ENCODE measurements at regions not wholly inside any gene's neighbourhood (a gene's known extent, or its start where the extent isn't known, plus 50 kb on each side); places are given as distances from the start of the nearest gene placed in this dataset.
A peak's percentile ranks its signal among the peaks of the same experiment; 100 is the strongest.

DNA sequence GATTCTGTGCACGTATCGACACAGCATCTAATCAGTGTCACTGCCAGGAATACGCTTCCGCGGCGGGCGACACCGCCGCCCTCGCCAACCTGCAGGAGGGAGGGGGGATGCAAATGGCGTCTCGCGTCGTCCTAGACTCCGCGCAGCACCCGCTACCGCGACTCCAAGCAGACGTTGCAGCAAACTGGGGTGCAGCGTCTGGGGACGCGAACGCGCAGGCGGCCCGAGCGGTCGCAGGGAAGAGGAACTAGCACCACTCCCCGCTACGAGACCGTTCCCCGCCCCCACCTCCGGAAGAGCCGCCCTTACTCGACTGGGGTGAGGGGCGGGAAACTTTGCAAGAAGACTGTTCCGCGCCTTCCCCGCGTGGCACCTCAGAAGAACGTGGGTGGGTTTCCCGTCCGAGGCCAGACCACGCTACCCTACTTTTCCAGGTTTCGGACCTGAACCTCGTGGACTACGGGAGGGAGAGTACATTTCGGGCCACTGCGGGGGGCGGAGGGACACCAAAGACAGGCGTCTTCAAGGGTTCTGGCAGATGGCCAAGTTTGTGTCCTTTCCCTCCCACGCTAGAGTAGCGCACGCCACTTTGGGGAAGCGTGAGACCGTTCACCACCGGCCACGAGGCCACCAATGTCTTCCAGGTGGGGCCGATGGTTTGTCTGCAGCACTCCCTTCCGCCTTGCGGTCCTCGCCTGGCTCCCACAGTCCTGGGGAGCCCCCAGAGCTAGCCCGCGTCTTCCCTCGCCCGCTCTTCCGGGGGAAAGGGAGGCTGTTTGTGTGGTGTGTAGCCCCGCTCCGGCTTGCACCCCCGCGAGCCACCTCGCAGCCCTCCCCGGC, 78.0 kb upstream of the BCOR start:
- peak; percentile 63 for DNase-seq

DNA sequence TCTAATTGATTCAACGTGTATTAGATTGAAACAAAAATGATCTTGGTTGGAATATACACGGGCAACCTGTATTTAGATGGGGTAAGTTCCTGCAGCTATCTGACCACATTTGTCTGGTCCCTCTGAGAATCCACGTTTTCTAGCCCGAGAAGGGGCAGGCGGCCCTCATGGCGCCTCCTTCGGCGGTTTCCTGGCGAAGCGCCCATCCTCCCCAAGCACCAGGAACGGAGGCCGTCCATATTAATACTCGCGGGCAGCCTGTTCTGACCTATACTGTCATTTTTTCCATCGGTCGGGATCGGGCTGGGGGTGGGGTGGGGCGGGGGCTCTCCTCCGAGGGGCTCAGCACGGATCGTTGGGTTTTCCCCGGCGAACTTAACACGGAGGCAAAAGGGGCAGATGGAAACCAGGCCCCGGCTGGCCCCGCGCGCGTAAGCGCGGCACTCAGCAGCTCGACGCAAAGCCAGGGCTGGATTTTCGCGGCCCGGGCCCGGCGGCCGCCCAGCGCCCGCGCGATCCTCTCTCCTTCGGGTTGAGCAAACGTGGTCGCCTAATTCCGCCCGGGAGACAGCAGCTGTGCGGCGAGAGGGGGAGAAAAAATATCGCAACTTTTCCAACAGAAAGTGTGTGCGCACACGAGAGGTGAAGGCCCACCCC, 77.2 kb upstream of the BCOR start:
- no peak for DNase-seq

DNA sequence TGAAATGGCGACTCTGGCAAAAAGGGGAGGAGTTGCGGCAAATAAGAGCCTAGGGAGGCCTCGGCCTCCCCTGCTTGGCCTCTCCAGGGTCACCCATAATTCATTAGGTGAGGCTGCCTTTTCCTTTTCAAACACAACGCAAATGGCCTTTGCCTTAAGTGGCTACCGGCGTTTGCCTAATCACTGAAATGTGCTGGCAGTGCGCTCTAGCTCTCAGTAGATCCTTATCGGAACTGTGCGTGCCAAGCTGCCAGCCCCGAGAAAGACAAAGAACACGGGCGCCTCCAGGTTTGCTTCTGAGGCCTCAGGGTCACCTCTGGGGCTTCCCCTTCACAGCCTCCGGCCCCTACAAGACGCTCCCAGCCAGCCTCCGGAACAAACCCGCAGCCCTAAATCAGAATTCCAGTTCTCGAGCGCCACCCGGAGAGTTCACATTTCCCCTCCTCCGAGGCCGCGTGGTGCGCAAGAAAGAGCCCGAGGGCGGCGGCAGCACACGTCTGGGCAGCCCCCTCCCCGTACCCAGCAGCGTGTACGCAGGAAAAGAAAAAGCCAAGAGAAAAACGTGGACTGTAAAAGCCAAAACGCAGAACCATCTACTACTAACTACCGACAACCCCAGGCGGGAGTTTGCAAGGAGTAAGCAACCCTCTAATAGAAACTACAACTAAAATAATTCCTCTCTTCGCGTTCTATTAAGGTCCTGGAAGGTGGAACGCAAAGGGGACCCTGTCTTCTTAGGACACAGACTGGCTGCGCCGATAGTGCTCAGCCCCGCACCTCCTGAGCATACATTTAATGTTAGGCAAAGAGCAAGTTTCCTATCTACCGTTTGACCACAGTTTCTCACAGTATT, 76.5 kb upstream of the BCOR start:
- DNase-seq = peak; percentile 57

DNA sequence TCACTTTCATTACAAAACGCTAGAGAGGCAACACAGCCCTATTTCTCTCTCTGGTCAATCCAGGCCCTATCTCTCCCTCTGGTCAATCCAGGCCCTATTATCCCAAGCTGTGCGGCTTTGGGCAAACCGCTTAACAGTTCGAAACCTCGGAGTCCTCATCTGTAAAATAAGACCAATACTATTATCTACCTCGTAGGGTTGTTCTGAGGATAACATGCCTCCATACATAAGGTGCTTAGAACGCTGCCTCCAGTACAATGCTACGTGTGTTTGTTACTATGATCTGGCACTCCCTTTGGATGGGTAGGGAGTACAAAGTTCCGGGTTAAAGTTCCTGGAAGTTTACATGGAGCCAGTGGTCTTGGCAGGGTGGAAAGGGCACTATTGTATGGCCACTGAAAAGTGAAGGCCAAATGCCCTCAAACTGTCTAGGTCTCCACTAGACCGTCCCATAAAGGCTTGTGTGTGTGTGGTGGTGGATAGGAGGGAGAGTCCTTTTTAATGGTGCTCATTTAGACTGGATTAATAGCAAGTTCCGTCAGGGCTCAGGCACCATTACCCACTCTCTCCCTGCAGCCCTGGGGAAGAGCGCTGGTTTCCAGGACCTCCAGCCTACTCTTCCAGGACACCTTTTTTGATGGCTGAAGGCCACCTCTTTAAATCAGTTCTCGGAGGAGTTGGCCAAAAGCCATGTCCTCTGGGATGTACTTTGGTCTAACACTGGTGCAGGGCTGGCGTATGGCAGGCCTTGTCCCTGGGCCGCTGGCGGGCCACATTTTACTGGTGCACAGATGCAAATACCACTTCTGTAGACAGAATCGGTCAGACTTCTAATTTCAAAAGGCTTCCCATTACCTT, 75.6 kb upstream of the BCOR start:
- DNase-seq = no peak

DNA sequence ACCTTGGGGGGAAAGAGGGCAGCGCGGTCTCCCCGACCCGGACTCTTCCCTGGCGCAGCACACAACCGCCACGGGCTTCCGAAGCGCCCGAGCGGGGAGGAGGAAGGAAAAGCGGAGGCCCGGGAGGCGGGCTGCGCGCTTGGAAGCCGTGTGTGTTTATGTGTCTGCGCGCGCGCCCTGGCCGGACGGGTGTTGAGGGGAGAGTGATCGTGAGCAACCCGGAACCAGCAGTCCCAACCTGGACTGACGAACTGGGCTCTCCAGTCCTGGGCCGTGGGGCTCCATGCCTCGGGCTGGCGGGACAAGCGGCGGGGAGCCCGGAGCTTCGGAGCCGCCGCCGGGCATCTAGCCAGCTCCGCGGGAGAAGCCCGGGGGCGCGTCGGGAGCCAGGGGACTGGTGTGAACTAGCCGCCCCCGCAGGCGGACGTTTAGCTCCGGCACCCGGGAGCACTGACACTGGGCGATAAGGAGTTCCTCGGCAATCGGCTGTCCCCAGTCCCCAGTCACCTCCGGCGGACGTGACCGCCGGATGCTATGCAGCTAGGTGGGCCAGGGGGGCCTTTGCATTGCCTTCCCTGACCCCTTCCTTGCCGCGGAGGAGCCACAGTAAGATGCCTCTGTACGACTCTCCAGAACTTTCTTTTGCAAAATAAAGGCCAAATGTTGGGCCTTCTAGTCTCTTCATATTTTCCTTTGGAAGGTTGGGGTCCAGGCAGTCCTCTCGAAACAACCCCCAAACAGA, 74.8 kb upstream of the BCOR start:
- DNase-seq = peak; percentile 33

DNA sequence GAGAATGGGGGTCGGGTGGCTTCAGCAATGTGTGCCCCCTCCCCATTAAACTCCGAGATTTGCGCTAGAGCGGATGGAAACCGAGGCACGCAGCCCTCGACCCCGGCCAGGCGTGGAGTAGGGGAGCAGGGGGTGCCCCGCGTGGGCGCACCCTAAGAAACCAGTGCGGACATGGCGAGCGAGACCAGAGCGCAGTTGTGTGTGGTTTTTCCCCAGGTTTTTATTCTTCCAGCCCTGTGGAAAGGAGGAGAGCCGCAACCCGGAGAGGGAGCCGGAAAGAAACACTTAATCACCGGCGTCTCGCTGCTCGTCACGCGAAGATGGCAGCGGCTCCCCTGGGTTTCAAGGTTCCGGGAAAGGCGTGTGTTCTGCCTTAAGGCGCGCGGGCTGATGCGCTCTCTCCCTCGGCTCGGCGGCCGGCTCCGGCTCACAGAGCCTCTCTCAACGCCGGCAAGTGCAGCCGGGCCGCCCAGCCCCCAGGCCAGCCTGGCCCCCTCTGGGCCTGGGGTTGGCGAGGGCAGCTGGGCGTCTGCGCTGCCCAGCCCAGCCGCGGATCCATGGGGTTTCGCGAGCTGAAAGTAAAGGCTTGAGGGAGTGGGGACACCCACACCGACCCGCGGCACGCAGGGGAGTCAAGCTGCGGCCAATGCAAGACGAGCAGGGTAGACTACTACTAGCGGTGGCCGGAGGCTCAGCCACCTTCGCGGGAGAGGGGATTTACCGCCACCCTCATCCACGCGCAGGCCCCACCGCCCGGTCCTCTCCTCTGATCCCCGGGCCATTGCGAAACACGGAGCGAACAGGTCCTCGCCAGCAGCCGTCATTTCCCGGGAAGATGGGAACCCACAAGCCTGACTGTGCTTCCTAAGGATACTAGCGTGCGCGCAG, 74.0 kb upstream of the BCOR start:
- DNase-seq = no peak

DNA sequence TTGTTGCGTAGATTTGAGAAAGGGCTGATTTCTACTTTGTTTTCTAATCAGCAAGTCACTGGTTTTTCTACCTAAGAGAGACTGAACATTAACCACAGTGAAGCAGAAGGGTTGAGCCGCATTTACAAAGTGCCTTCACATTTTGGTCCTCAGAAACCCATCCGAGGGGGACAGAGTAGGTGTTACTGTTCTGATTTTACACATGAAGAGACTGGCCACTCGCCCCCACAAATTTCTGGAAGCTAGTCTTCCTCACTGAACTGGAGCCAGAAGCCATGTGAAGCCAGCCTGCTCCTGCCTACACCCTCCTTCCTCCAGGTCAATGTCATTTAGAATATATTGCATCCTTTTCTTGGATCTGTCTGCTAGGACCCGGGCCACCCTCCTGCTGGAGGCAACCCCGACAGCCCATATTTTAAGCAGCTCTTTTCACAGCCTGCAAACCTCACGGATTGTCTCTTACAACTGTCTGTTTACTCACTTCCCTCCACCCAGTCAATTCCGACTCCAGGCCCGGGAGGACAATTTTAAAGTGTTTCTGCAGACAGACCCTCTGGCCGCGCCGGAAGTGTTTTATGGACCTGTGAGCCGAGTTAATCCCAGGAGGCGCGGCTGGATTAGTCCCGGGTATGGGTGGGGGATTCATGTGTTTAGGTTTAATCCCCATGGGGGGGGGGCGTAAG, 73.2 kb upstream of the BCOR start:
- DNase-seq = no peak

DNA sequence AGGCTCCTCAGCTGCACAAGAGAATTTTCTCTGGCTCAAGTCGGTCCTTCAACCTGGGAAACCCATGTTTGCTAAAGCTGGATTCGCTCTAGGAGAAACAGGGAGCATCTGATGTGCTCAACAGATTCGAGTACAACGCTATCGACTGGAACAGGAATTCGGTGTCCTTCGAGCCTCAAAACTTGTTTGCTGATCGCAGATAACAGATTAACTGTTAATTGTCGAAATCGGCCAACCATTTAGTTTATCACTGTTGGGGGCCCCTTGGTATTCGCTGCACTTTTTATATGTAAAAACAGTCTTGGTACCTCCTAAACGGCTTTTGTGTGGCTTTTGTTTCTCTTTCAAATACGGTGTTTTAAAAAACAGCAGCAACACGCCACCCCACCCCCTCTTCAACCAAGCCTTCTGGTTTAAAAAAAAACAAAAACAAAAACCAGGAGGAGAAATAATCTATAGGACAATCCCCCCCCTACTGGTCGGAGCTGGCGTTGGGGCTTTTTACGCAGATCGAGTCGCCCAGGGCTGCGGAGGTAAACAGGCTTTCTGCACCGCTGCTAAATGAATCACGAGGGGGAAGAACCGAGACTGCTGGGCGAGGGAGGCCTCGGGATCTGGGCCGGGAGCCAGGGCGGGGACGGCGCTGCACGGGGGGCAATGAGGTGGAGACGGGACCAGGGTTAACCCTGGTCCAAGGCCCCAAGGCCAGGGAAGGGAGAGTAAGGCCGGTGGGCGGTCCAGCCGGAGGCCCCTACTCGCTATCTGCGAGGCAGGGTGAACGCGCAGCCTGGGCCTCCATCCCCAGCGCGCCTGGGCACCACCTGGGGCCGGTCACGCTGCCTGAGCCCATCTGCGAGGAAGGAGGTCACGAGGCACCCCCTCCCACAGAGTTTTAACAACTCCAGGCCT, 71.7 kb upstream of the BCOR start:
- peak; percentile 20 for DNase-seq

DNA sequence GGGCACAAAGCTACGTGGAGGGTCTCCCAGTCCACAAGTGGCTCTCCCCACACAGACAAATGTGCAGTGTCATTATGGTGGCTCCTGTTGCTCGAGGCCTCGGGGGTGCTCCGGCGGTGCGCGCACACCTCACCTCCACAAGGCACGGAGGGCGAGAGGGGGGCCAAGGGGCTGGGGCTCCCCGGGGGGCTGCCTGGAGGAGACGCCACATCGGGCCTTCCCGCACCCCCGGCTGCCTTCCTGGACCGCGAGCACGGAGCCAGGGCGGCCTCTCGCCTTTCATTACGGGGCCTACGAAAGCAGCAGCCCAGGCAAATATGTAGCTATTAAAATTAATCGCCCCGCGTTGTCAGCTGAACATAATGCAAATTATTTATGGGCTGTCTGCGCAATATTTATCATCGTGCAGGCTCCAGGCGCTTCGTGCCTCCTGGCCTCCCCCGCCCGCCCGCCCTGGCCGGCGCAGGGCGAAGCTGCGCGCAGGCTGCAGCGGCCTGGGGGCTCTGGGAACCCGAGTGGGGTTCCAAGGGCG, 70.8 kb upstream of the BCOR start:
- no peak for DNase-seq

DNA sequence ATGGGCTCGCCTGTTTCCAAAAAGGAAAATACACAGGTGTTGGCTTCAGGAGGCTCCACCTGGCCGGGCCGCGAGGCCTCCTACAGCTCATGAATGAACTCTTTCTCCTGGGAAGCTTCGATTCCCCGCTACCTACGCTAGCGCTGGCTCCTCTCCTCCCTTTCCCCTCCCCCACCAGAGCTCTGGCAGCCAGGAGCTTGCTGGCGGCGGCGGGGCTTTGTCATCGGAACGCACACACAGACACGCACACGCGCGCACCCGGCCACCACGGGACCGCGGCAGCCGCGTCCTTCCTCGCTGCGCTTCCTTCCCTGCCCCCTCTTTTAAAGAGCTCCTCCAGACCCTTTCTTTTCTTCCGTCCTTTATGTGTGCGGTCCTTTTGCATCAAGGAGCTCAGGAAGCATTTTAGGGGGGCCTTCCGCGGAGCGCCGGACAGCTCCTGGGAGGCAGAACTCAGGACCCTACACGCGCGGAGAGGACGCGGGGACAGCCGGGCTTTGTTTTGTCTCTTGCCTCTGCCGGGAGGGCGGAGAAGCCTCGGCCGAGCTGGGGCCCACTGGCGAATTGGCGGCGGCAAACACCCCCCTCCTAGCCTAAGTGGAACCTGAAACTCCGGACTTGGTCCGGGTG, 70.2 kb upstream of the BCOR start:
- DNase-seq = no peak

DNA sequence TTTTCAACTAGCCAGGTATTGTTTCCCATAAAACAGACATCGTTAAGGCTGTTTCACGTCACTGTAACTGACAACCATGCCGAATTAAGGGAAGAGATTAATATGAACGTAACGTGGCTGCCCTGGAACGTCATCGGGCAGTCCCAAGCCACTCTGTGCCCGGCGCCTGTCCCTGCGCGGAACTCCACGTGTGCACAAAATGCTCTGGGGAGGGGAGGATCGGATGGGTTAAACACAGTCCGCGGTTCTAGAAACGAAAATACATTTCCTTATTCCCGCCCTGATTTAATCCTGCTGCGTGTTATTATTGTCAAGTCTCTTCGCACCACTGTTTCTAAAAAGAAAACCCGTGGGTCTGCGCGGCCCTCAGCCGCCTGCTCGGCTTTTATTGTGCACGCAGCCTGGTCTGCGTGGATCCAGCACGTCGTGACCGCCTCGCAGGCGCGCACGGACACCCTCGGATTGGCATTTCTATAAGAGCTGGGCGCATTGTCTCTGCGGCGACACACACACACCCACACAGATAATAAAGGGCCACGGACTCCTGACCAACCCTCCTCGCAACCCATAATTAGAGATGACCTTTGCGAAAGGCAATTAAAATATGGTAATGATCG, 69.6 kb upstream of the BCOR start:
- DNase-seq = no peak

DNA sequence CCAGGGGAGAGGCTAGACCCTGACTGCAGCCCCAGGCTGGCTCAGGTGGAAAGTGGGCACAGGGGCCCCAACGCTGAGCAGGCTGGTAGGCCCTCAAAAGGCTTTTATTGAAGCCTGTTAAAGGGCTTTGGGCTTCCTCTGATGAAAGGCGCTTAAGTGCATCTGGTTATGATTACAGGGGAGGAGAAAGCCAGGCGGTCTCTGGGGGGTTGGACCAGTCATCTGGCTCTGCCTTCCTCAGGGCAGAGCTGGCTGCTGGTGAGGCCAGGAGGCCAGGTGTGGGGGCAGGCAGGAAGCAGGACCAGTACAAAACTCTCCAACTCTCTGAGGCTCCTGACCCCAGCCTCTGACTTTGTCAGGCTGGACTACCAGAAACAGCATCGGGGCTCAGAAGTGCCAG, 68.8 kb upstream of the BCOR start:
- no peak for DNase-seq

DNA sequence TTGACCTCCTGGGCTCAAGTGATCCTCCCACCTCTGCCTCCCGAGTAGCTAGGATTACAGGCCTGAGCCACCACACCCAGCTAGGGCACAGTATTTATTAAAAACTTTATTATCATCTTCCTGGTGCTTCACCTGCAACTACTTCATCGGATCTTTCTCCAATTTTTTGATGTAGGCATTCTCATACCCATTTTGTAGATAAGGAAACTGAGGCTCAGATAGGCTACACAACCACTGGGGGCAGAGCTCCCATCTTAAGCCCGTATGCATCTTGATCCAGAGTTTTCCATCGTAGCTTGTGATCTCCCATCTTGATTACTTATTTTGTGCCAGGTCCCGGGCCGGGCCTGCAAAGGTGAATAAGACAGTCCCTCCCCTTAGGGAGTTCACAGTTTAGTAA, 68.1 kb upstream of the BCOR start:
- no peak for DNase-seq

DNA sequence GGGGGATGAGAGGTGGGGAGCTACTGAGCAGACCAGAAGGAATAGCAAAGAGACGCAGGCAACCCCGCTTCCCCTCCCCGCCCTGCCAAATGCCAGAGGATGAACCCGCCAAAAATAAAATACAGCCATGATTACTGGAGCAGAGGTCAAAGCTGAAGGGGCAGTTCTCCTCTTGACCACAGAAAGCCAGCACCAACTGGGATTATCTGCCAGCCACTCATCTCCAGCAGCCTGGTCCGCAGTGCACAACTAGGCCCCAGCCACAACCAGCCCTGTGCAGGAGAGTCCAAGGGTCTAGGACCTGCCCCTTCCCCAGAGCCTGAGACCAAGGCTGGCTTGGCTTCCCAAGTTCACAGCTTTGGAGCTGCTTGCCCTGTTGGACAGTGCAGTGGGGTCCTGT, 67.4 kb upstream of the BCOR start:
- DNase-seq = no peak

DNA sequence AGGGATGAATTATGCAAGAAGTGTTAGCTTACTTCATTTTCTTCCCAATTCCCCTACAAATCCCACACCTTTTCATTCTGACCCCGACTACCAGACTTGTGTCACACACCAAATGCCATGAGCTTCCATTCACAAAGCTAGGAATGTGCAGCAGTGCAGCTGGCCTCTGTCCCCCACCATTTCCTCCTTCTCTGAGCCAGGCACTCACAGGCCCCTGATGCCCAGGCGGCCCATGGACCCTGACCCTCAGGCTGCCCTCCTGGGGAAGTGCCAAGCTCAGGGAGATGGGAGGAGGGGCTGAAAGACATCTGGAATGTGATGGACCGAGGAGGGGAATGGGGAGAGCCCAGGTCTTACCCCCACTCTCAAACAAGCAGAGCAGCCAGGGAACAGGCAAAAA, 67.0 kb upstream of the BCOR start:
- DNase-seq = no peak

DNA sequence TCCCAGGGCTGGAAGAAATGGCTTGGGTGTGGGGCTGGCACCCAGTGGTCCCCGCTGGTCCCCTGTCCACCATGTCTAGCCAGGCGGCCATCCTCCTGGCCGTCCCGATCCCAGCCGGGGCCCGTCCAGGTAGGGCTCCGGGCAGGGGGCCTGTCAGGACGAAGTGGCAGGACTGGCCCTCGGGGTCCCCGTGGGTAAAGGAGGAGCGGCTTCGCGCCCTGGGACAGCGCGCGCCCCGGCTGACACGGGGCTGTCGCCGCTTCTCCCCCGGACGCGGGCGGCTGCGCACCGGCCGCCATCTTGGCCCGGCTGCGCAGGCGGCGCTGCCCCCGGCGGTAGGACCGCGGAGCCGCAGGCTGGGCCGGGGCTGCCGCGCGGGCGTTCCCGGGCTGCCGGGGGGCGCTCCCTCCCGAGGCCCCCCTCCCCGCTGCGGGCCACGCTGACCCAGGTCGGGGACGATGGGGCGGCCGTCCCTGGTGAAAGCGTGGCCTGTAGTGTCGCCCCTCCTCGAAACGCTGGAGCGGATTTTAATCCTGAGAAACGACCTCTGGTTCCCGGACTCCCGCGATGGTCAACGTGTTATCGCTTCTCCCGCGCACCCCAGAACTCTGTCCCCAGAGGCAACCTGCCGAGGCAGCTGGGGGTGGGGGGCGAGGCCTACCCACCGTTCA, 60.4 kb upstream of the BCOR start:
- no peak for DNase-seq
